H1 (cell line): ENCODE measurements at regions not wholly inside any gene's neighbourhood (a gene's known extent, or its start where the extent isn't known, plus 50 kb on each side); places are given as distances from the start of the nearest gene placed in this dataset.
A peak's percentile ranks its signal among the peaks of the same experiment; 100 is the strongest.

Source experiments
- CTCF ChIA-PET: fragments of 300-600 bp; sonication (Branson Sonifier 250); formaldehyde crosslinking; loops from one replicate; lab custom pipeline; 2021; ENCODE audit not compliant: partially characterized antibody; lab: Charles Lee
- POLR2A ChIA-PET: fragments of 300-600 bp; sonication (Branson Sonifier 250); formaldehyde crosslinking; loops from one replicate; lab custom pipeline; 2021; ENCODE audit warnings: inconsistent platforms; ENCODE audit not compliant: partially characterized antibody; lab: Charles Lee
- DNase-seq, 2 experiments: peaks; one replicate each; pipeline versions ENCODE4 v3.0.0 to v3.0.0-alpha.2; 2010 to 2022; ENCODE audit warnings: low spot score in 2 of 2, low read depth in 1 of 2, mixed read lengths in 1 of 2
- FAIRE-seq: peaks from 2 replicates; lab custom pipeline; 2011; peaks lifted over from hg19 to GRCh38; lab: Jason Lieb, UNC
- H2AFZ ChIP-seq: 2 replicates; pipeline ENCODE4 v1.8.1; 2012; ENCODE audit warnings: low read length, inconsistent platforms
- H2AK5ac ChIP-seq: 2 replicates; pipeline ENCODE4 v1.6.1; 2013; ENCODE audit warnings: low read depth, low read length
- H2BK120ac ChIP-seq: replicated peaks from 2 replicates; pipeline ENCODE3; 2013; ENCODE audit warnings: low read depth, low read length, inconsistent platforms
- H2BK12ac ChIP-seq: 2 replicates; pipeline ENCODE4 v1.6.1; 2013; ENCODE audit warnings: low read depth, low read length
- H2BK15ac ChIP-seq: 2 replicates; pipeline ENCODE4 v1.6.1; 2013; ENCODE audit warnings: low read length
- H2BK20ac ChIP-seq: 2 replicates; pipeline ENCODE4 v1.6.1; 2013; ENCODE audit warnings: low read length
- H2BK5ac ChIP-seq: 2 replicates; pipeline ENCODE4 v1.6.1; 2013; ENCODE audit warnings: low read depth, low read length
- H3K14ac ChIP-seq: 2 replicates; pipeline ENCODE4 v1.6.1; 2013; ENCODE audit warnings: inconsistent platforms; ENCODE audit not compliant: insufficient read length
- H3K18ac ChIP-seq: 2 replicates; pipeline ENCODE4 v1.6.1; 2013; ENCODE audit warnings: low read length; ENCODE audit errors: extremely low read depth
- H3K23ac ChIP-seq: 2 replicates; pipeline ENCODE4 v1.6.1; 2013; ENCODE audit warnings: inconsistent platforms; ENCODE audit not compliant: insufficient read length
- H3K23me2 ChIP-seq: 2 replicates; pipeline ENCODE4 v1.6.1; 2013; ENCODE audit warnings: low read depth, low read length
- H3K27ac ChIP-seq: 2 replicates; pipeline ENCODE4 v1.6.1; 2011; ENCODE audit warnings: low read depth, low read length, inconsistent platforms
- H3K27me3 ChIP-seq, 4 experiments: replicated peaks in 1 of 4; 1 replicate in 1 of 4; 2 replicates in 3 of 4; pipeline versions ENCODE4 v1.6.1 to v1.8.1; 2011 to 2013; ENCODE audit warnings: low read length in 3 of 4, mild to moderate bottlenecking in 3 of 4, inconsistent platforms in 2 of 4, mixed read lengths in 2 of 4, moderate library complexity in 1 of 4; ENCODE audit not compliant: control insufficient read depth in 3 of 4, insufficient read depth in 3 of 4; ENCODE audit errors: extremely low read depth in 1 of 4
- H3K36me3 ChIP-seq, 4 experiments: 2 replicates each; pipeline versions ENCODE4 v1.6.1 to v1.8.1; 2011 to 2013; ENCODE audit warnings: mild to moderate bottlenecking in 4 of 4, low read length in 3 of 4, moderate library complexity in 2 of 4, control low read depth in 1 of 4, inconsistent platforms in 1 of 4; ENCODE audit not compliant: insufficient read depth in 4 of 4, control insufficient read depth in 2 of 4
- H3K4ac ChIP-seq: replicated peaks from 2 replicates; pipeline ENCODE3; 2013; ENCODE audit warnings: low read length, low read depth, mixed read lengths, inconsistent platforms; ENCODE audit not compliant: insufficient read length
- H3K4me1 ChIP-seq, 4 experiments: replicated peaks in 1 of 4; 1 replicate in 1 of 4; 2 replicates in 3 of 4; pipeline versions ENCODE4 v1.6.1 to v1.8.1; 2011 to 2013; ENCODE audit warnings: low read length in 3 of 4, inconsistent platforms in 2 of 4, mixed read lengths in 1 of 4; ENCODE audit not compliant: insufficient read depth in 4 of 4, control insufficient read depth in 3 of 4
- H3K4me2 ChIP-seq, 2 experiments: 2 replicates each; pipeline versions ENCODE4 v1.6.1 to v1.8.1; 2011 to 2013; ENCODE audit warnings: low read depth in 2 of 2, low read length in 2 of 2, control low read depth in 1 of 2, inconsistent platforms in 1 of 2, mild to moderate bottlenecking in 1 of 2; ENCODE audit not compliant: insufficient read depth in 1 of 2
- H3K4me3 ChIP-seq, 4 experiments: fragments of 200-600, 300-600 bp in 1 of 4; sonication (generic), shearing (Covaris generic), sonication (Bioruptor Twin) in 1 of 4; 2 replicates each; pipeline versions ENCODE4 v1.5.1 to v1.8.1; 2011 to 2016; ENCODE audit warnings: low read length in 4 of 4, low read depth in 3 of 4, control low read depth in 2 of 4, inconsistent platforms in 2 of 4, mild to moderate bottlenecking in 2 of 4, mixed read lengths in 1 of 4, moderate library complexity in 1 of 4; ENCODE audit not compliant: insufficient read depth in 2 of 4; ENCODE audit errors: extremely low read depth in 1 of 4
- H3K56ac ChIP-seq: replicated peaks from 2 replicates; pipeline ENCODE3; 2013; ENCODE audit warnings: low read depth, mild to moderate bottlenecking, mixed read lengths, low read length, inconsistent platforms; ENCODE audit not compliant: insufficient read length
- H3K79me1 ChIP-seq: 2 replicates; pipeline ENCODE4 v1.6.1; 2013; ENCODE audit warnings: low read depth, low read length, control low read depth
- H3K79me2 ChIP-seq, 2 experiments: 2 replicates each; pipeline versions ENCODE4 v1.6.1 to v1.8.1; 2012 to 2013; ENCODE audit warnings: low read length in 2 of 2, mild to moderate bottlenecking in 2 of 2, inconsistent platforms in 1 of 2; ENCODE audit not compliant: insufficient read depth in 2 of 2, control insufficient read depth in 1 of 2
- H3K9ac ChIP-seq, 4 experiments: replicated peaks in 1 of 4; 1 replicate in 1 of 4; 2 replicates in 3 of 4; pipeline versions ENCODE4 v1.6.1 to v1.8.1; 2011 to 2013; ENCODE audit warnings: low read depth in 3 of 4, low read length in 3 of 4, control low read depth in 2 of 4, mild to moderate bottlenecking in 2 of 4, moderate library complexity in 2 of 4, inconsistent platforms in 1 of 4; ENCODE audit errors: extremely low read depth in 1 of 4
- H3K9me3 ChIP-seq, 2 experiments: 2 replicates each; pipeline versions ENCODE4 v1.6.1 to v1.8.1; 2012 to 2013; ENCODE audit warnings: mild to moderate bottlenecking in 2 of 2, moderate library complexity in 2 of 2, control low read depth in 1 of 2, inconsistent platforms in 1 of 2, low read depth in 1 of 2, low read length in 1 of 2, mixed read lengths in 1 of 2; ENCODE audit not compliant: insufficient read depth in 2 of 2
- H4K20me1 ChIP-seq, 2 experiments: replicated peaks in 1 of 2; 2 replicates each; pipeline versions ENCODE3 to v1.8.1; 2011 to 2013; ENCODE audit warnings: inconsistent platforms in 2 of 2, low read length in 2 of 2, mild to moderate bottlenecking in 1 of 2; ENCODE audit not compliant: insufficient read depth in 2 of 2, control insufficient read depth in 1 of 2
- H4K5ac ChIP-seq: 2 replicates; pipeline ENCODE4 v1.6.1; 2013; ENCODE audit warnings: low read length, low read depth, mixed read lengths, inconsistent platforms; ENCODE audit not compliant: insufficient read length
- H4K8ac ChIP-seq: 2 replicates; pipeline ENCODE4 v1.8.0; 2013; ENCODE audit warnings: mild to moderate bottlenecking, moderate library complexity, low read length, inconsistent platforms; ENCODE audit not compliant: insufficient read depth; ENCODE audit errors: extremely low read depth
- H4K91ac ChIP-seq: replicated peaks from 2 replicates; pipeline ENCODE3; 2013; ENCODE audit warnings: low read length, mixed read lengths, inconsistent platforms; ENCODE audit not compliant: insufficient read length
- BACH1 ChIP-seq: IDR thresholded peaks from 2 replicates; pipeline ENCODE4 v1.6.1; 2012; ENCODE audit warnings: low read length, improper control_type of control experiment
- E2F6 ChIP-seq: IDR thresholded peaks from 2 replicates; pipeline ENCODE4 v1.6.1; 2012; ENCODE audit warnings: inconsistent platforms
- EP300 ChIP-seq, 2 experiments: IDR thresholded peaks; 1 replicate in 1 of 2; 2 replicates in 1 of 2; pipeline ENCODE4 v1.6.1; 2011 to 2012; ENCODE audit warnings: low read depth in 2 of 2, low read length in 2 of 2, mild to moderate bottlenecking in 2 of 2, borderline replicate concordance in 1 of 2, inconsistent platforms in 1 of 2, moderate library complexity in 1 of 2
- GTF2F1 ChIP-seq: IDR thresholded peaks from 2 replicates; pipeline ENCODE4 v1.6.1; 2012; ENCODE audit warnings: low read depth, low read length, improper control_type of control experiment, borderline replicate concordance
- JUND ChIP-seq: IDR thresholded peaks from 2 replicates; pipeline ENCODE4 v1.6.1; 2011; ENCODE audit warnings: mild to moderate bottlenecking, improper control_type of control experiment, low read length
- KDM5A ChIP-seq: fragments of 200-600 bp; IDR thresholded peaks from 2 replicates; pipeline ENCODE4 v1.7.1; 2012; ENCODE audit warnings: mild to moderate bottlenecking, low read length, inconsistent platforms, mixed read lengths
- NRF1 ChIP-seq: IDR thresholded peaks from 2 replicates; pipeline ENCODE4 v1.6.1; 2011; ENCODE audit warnings: mild to moderate bottlenecking, low read depth, low read length, improper control_type of control experiment
- POLR2A ChIP-seq, 2 experiments: IDR thresholded peaks; 1 replicate in 1 of 2; 2 replicates in 1 of 2; pipeline ENCODE4 v1.6.1; 2011; ENCODE audit warnings: low read depth in 2 of 2, low read length in 2 of 2, mild to moderate bottlenecking in 2 of 2; ENCODE audit errors: control extremely low read depth in 1 of 2
- RAD21 ChIP-seq, 2 experiments: IDR thresholded peaks in 1 of 2; conservative IDR thresholded peaks in 1 of 2; 2 replicates each; pipeline ENCODE4 v1.6.1; 2011; ENCODE audit warnings: low read depth in 2 of 2, low read length in 2 of 2, improper control_type of control experiment in 1 of 2, inconsistent platforms in 1 of 2, mild to moderate bottlenecking in 1 of 2, moderate library complexity in 1 of 2
- RFX5 ChIP-seq: IDR thresholded peaks from 2 replicates; pipeline ENCODE4 v1.6.1; 2011; ENCODE audit warnings: low read depth, low read length, improper control_type of control experiment, borderline replicate concordance
- RXRA ChIP-seq: IDR thresholded peaks from 2 replicates; pipeline ENCODE4 v1.6.1; 2011; ENCODE audit warnings: low read depth, mild to moderate bottlenecking, low read length, moderate library complexity; ENCODE audit not compliant: insufficient read depth
- SIX5 ChIP-seq: IDR thresholded peaks from 2 replicates; pipeline ENCODE4 v1.6.1; 2011; ENCODE audit warnings: mild to moderate bottlenecking, low read depth, low read length
- SRF ChIP-seq: IDR thresholded peaks from 2 replicates; pipeline ENCODE4 v1.6.1; 2011; ENCODE audit warnings: mild to moderate bottlenecking, low read depth, low read length, moderate library complexity
- WGBS, 2 experiments: shearing (Covaris generic) in 1 of 2; methylation state at CpG; one replicate each; pipeline versions ENCODE4 v1.1.6 to v1.1.7; 2013 to 2015; ENCODE audit warnings: low lambda C conversion rate in 2 of 2, mixed read lengths in 2 of 2, inconsistent platforms in 1 of 2, low coverage in 1 of 2, missing lambda C conversion rate in 1 of 2; ENCODE audit not compliant: insufficient replicate concordance in 2 of 2, insufficient coverage in 1 of 2, insufficient read length in 1 of 2; ENCODE audit errors: extremely low coverage in 1 of 2, missing lambda C conversion rate in 1 of 2; 5-methylcytosine and 5-hydroxymethylcytosine counted together

- Histone ChIP-seq H3K23me2 (no peaks in the 10 kb centered on the region), H3K14ac (no peak overlapping the region), H3K9ac (no peak overlapping the region), H3K4me3 (no peak overlapping the region), H3K79me1 (no peaks in the 10 kb centered on the region), H3K79me2 (no peaks in the 10 kb centered on the region), H4K91ac (no peak overlapping the region), H3K23ac (no peak overlapping the region), H3K56ac (no peak overlapping the region), H3K9me3 (no peaks in the 10 kb centered on the region), H4K5ac (no peak overlapping the region), H2BK5ac (peak overlapping the region; percentile 27; the same call in 1 of the 2 replicates), H3K4ac (no peak overlapping the region), H3K18ac (no peak overlapping the region), H3K27me3 (no peaks in the 10 kb centered on the region), H3K4me2 (no peak overlapping the region), H2AK5ac (no peak overlapping the region; the same call in 1 of the 2 replicates), H3K4me1 (peaks cover 0 to 10% (median 4%) of the 10 kb centered on the region in 4 experiments; a peak in 5 of 7 replicates), H4K8ac (no peak overlapping the region), H2AFZ (no peak overlapping the region), H3K27ac (no peak overlapping the region), H3K36me3 (no peaks in the 10 kb centered on the region), H2BK120ac (no peak overlapping the region), H2BK20ac (peak overlapping the region; percentile 68; the same call in 1 of the 2 replicates), H2BK15ac (no peak overlapping the region), H2BK12ac (no peak overlapping the region; the same call in 1 of the 2 replicates), H4K20me1 (no peaks in the 10 kb centered on the region)
- FAIRE-seq: peak; percentile 24
- no peak for DNase-seq
- CTCF ChIA-PET: interaction anchor here (0.6 kb wide), 1 partner anchor 987 kb away, joined by 3 read pairs; no protein-coding TSS in a partner anchor
- 84% methylated on average over 5 of the region's 5 CpGs; no CpG with 5 or more reads in 1 of the 2 experiments for whole genome bisulfite sequencing, 2 experiments
- POLR2A ChIA-PET: interaction anchor here (1.3 kb wide), 1 partner anchor 9 kb away, joined by 5 read pairs; no protein-coding TSS in a partner anchor
- TF ChIP-seq EP300 (IDR thresholded peaks at IDR 0.05; ENCODE audit: borderline replicate concordance in 1 of 2, low read depth in 2 of 2, low read length in 2 of 2) (no peak), E2F6 (no peak), BACH1 (no peak), POLR2A (IDR thresholded peaks at IDR 0.05; ENCODE audit: control extremely low read depth in 1 of 2, low read depth in 2 of 2, low read length in 2 of 2) (no peak), NRF1 (no peak), JUND (no peak), GTF2F1 (no peak), RAD21 (IDR thresholded peaks at IDR 0.05 in 1 of 2, conservative IDR thresholded peaks at IDR 0.05 in 1 of 2; ENCODE audit: low read depth in 2 of 2, low read length in 2 of 2) (no peak), RFX5 (no peak), RXRA (no peak), SRF (no peak), SIX5 (no peak), KDM5A (no peak)
Observed at GRCh38 chr6:40187535-40188144, 253.4 kb upstream of the MOCS1 start.
